ENCODE measurements at regions not wholly inside any gene's neighbourhood (a gene's known extent, or its start where the extent isn't known, plus 50 kb on each side); places are given as distances from the start of the nearest gene placed in this dataset.

DNA sequence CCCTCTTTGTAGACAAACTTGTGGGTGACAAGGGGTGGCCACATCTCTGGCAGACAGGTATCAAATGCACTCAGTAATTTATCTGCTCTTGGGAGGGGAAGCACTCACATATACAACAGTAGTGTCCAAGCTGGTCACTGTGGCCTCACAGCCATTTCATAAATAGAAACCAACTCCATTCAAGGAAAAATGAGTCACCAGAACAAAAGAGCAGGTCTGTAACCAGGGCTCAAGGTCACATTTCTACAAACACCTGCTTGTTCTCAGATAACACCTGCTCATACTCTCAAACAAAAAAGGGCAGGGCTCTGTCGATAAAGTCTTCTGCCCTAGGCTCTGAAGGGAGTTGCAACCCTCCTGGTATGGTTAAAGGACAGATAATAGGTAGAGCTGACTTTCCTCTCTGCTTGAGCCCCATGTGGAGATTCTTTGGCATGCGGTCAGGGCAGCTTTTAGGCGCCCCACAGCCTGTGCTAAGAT is 459.0 kb downstream of the BCL11A start:
- no peak overlapping the region for H3K4me2 ChIP-seq (ENCODE audit: low read length)
- H2AFZ ChIP-seq (ENCODE audit: low read depth, low read length), result no peak overlapping the region
- no peak overlapping the region for H3K9ac ChIP-seq (ENCODE audit: low read length)
- H4K20me1 ChIP-seq (ENCODE audit: insufficient read depth), result no peaks in the 10 kb centered on the region
- no peaks in the 10 kb centered on the region for H3F3A ChIP-seq (ENCODE audit: insufficient read depth, low read length, poor library complexity, severe bottlenecking)
- H3K27ac ChIP-seq (ENCODE audit: low read length), result no peak overlapping the region
- H3K27me3 ChIP-seq (ENCODE audit: insufficient read depth, low read depth, low read length), result no peaks in the 10 kb centered on the region
- no peaks in the 10 kb centered on the region for H3K9me2 ChIP-seq (ENCODE audit: insufficient read depth, low read length)
- H3K9me3 ChIP-seq (ENCODE audit: low read length), result no peaks in the 10 kb centered on the region
- TF ChIP-seq EP300 (conservative IDR thresholded peaks at IDR 0.05; ENCODE audit: poor library complexity, severe bottlenecking) (no peak), SMC3 (conservative IDR thresholded peaks at IDR 0.05; ENCODE audit: poor library complexity) (no peak), TAF1 (IDR thresholded peaks at IDR 0.05; ENCODE audit: low read depth) (no peak), EZH2 (IDR thresholded peaks at IDR 0.05; ENCODE audit: borderline replicate concordance, insufficient read depth, low read length, poor library complexity, severe bottlenecking) (no peak), MXI1 (conservative IDR thresholded peaks at IDR 0.05; ENCODE audit: poor library complexity, severe bottlenecking) (no peak), POLR2AphosphoS5 (IDR thresholded peaks at IDR 0.05) (no peak), RAD21 (conservative IDR thresholded peaks at IDR 0.05) (no peak)
- TF ChIP-seq, protein P1, sequence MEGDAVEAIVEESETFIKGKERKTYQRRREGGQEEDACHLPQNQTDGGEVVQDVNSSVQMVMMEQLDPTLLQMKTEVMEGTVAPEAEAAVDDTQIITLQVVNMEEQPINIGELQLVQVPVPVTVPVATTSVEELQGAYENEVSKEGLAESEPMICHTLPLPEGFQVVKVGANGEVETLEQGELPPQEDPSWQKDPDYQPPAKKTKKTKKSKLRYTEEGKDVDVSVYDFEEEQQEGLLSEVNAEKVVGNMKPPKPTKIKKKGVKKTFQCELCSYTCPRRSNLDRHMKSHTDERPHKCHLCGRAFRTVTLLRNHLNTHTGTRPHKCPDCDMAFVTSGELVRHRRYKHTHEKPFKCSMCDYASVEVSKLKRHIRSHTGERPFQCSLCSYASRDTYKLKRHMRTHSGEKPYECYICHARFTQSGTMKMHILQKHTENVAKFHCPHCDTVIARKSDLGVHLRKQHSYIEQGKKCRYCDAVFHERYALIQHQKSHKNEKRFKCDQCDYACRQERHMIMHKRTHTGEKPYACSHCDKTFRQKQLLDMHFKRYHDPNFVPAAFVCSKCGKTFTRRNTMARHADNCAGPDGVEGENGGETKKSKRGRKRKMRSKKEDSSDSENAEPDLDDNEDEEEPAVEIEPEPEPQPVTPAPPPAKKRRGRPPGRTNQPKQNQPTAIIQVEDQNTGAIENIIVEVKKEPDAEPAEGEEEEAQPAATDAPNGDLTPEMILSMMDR (IDR thresholded peaks at IDR 0.05; ENCODE audit: poor library complexity, severe bottlenecking), result no peak
- TF ChIP-seq, protein P2, sequence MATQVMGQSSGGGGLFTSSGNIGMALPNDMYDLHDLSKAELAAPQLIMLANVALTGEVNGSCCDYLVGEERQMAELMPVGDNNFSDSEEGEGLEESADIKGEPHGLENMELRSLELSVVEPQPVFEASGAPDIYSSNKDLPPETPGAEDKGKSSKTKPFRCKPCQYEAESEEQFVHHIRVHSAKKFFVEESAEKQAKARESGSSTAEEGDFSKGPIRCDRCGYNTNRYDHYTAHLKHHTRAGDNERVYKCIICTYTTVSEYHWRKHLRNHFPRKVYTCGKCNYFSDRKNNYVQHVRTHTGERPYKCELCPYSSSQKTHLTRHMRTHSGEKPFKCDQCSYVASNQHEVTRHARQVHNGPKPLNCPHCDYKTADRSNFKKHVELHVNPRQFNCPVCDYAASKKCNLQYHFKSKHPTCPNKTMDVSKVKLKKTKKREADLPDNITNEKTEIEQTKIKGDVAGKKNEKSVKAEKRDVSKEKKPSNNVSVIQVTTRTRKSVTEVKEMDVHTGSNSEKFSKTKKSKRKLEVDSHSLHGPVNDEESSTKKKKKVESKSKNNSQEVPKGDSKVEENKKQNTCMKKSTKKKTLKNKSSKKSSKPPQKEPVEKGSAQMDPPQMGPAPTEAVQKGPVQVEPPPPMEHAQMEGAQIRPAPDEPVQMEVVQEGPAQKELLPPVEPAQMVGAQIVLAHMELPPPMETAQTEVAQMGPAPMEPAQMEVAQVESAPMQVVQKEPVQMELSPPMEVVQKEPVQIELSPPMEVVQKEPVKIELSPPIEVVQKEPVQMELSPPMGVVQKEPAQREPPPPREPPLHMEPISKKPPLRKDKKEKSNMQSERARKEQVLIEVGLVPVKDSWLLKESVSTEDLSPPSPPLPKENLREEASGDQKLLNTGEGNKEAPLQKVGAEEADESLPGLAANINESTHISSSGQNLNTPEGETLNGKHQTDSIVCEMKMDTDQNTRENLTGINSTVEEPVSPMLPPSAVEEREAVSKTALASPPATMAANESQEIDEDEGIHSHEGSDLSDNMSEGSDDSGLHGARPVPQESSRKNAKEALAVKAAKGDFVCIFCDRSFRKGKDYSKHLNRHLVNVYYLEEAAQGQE (IDR thresholded peaks at IDR 0.05; ENCODE audit: borderline replicate concordance), result no peak
- no peaks in the 10 kb centered on the region for H3K79me2 ChIP-seq (replicated peaks; ENCODE audit: insufficient read depth, low read length)
- H3K4me3 ChIP-seq (ENCODE audit: low read length), result no peak overlapping the region
- no peaks in the 10 kb centered on the region for H3K36me3 ChIP-seq (ENCODE audit: insufficient read depth, low read length)

DNA sequence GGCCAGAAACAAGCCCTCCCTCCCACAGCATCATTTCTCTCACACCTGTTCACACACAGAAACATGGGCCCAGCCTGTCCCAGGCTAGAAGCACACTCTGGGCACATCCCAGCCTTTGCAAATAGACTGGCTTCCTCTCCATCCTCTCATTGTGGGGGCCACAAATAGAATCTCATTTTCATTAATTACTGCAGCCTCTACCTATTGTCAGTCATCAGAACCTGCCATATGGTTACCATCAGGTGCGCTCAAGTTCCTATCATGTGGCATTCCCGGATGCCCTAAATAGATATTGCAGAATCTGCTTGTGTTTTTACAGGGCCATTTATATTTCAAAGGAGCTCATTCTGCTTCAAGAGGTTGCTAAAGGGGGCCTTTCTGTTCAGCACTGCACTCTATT is 460.7 kb downstream of the BCL11A start:
- H2AFZ ChIP-seq (ENCODE audit: low read depth, low read length), result no peak overlapping the region
- no peaks in the 10 kb centered on the region for H3K36me3 ChIP-seq (ENCODE audit: insufficient read depth, low read length)
- no peak overlapping the region for H3K4me2 ChIP-seq (ENCODE audit: low read length)
- H3F3A ChIP-seq (ENCODE audit: insufficient read depth, low read length, poor library complexity, severe bottlenecking), result no peaks in the 10 kb centered on the region
- no peaks in the 10 kb centered on the region for H3K9me2 ChIP-seq (ENCODE audit: insufficient read depth, low read length)
- no peaks in the 10 kb centered on the region for H3K9me3 ChIP-seq (ENCODE audit: low read length)
- no peak for TF ChIP-seq MXI1 (conservative IDR thresholded peaks at IDR 0.05; ENCODE audit: poor library complexity, severe bottlenecking)
- TF ChIP-seq POLR2AphosphoS5 (IDR thresholded peaks at IDR 0.05), result no peak
- TF ChIP-seq EP300 (conservative IDR thresholded peaks at IDR 0.05; ENCODE audit: poor library complexity, severe bottlenecking), result no peak
- TF ChIP-seq TAF1 (IDR thresholded peaks at IDR 0.05; ENCODE audit: low read depth), result no peak
- TF ChIP-seq, protein P2 (IDR thresholded peaks at IDR 0.05; ENCODE audit: borderline replicate concordance), result no peak
- TF ChIP-seq RAD21 (conservative IDR thresholded peaks at IDR 0.05), result no peak
- TF ChIP-seq, protein P1 (IDR thresholded peaks at IDR 0.05; ENCODE audit: poor library complexity, severe bottlenecking), result no peak
- TF ChIP-seq EZH2 (IDR thresholded peaks at IDR 0.05; ENCODE audit: borderline replicate concordance, insufficient read depth, low read length, poor library complexity, severe bottlenecking), result no peak
- no peak overlapping the region for H3K9ac ChIP-seq (ENCODE audit: low read length)
- no peaks in the 10 kb centered on the region for H3K79me2 ChIP-seq (replicated peaks; ENCODE audit: insufficient read depth, low read length)
- H4K20me1 ChIP-seq (ENCODE audit: insufficient read depth), result no peaks in the 10 kb centered on the region
- no peak overlapping the region for H3K27ac ChIP-seq (ENCODE audit: low read length)
- H3K27me3 ChIP-seq (ENCODE audit: insufficient read depth, low read depth, low read length), result no peaks in the 10 kb centered on the region
- H3K4me3 ChIP-seq (ENCODE audit: low read length), result no peak overlapping the region
